ENCODE measurements at regions not wholly inside any gene's neighbourhood (a gene's known extent, or its start where the extent isn't known, plus 50 kb on each side); places are given as distances from the start of the nearest gene placed in this dataset.

DNA sequence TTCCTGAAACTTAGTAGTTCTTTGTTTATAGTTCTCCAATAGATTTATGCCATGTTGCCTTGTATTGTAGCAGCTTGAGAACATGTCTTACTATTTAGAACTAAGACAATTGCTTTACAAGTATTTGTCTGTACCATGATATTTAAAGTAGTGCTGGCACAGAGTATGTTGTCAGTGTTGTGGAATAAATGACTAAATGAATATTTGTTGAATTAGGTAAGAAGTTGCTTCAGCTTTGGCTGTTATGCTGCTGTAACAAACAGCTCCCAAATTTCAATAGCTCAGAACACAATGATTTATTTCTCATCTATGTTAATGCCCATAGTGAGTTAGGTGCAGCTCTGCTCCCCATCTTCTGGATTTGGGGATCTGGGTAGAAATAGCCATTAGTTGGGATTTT is 90.2 kb upstream of the VCAM1 start:
- DNase-seq (ENCODE audit: low read depth, low spot score) (no peak), FAIRE-seq (no peak)
- Histone ChIP-seq H3K36me3 (ENCODE audit: control insufficient read depth in 2 of 2, extremely low read depth in 1 of 2, insufficient read depth in 2 of 2, low read length in 2 of 2) (no peaks in the 10 kb centered on the region), H3K9ac (ENCODE audit: control insufficient read depth, extremely low read depth, insufficient read depth, low read length) (no peak overlapping the region), H3K27ac (ENCODE audit: control insufficient read depth, insufficient read depth, low read length) (no peak overlapping the region), H3K79me2 (ENCODE audit: control insufficient read depth, insufficient read depth, low read length) (no peaks in the 10 kb centered on the region), H3K4me1 (ENCODE audit: control insufficient read depth, extremely low read depth, insufficient read depth, low read length) (no peaks in the 10 kb centered on the region), H2AFZ (ENCODE audit: control insufficient read depth, low read length) (no peak overlapping the region), H3K9me3 (ENCODE audit: control insufficient read depth, low read depth, low read length) (no peaks in the 10 kb centered on the region), H3K4me3 (ENCODE audit: control insufficient read depth in 2 of 3, extremely low read depth in 1 of 3, insufficient read depth in 2 of 3, low read depth in 1 of 3, low read length in 3 of 3) (no peak overlapping the region), H3K9me1 (ENCODE audit: control insufficient read depth, extremely low read depth, insufficient read depth, low read length) (no peaks in the 10 kb centered on the region), H4K20me1 (ENCODE audit: control insufficient read depth, extremely low read depth, insufficient read depth, low read length) (no peaks in the 10 kb centered on the region), H3K27me3 (ENCODE audit: control insufficient read depth, extremely low read depth, insufficient read depth, low read length) (no peaks in the 10 kb centered on the region), H3K4me2 (ENCODE audit: control insufficient read depth, extremely low read depth, insufficient read depth, low read depth, low read length) (no peak overlapping the region)
- dilution Hi-C loops (cut with MboI; ENCODE audit: extremely low pct_ligation_motif_present, low sequenced_read_pairs) = no loop called here
- no peak for TF ChIP-seq EZH2 (IDR thresholded peaks at IDR 0.05; ENCODE audit: low read length)
- TF ChIP-seq, protein P1, sequence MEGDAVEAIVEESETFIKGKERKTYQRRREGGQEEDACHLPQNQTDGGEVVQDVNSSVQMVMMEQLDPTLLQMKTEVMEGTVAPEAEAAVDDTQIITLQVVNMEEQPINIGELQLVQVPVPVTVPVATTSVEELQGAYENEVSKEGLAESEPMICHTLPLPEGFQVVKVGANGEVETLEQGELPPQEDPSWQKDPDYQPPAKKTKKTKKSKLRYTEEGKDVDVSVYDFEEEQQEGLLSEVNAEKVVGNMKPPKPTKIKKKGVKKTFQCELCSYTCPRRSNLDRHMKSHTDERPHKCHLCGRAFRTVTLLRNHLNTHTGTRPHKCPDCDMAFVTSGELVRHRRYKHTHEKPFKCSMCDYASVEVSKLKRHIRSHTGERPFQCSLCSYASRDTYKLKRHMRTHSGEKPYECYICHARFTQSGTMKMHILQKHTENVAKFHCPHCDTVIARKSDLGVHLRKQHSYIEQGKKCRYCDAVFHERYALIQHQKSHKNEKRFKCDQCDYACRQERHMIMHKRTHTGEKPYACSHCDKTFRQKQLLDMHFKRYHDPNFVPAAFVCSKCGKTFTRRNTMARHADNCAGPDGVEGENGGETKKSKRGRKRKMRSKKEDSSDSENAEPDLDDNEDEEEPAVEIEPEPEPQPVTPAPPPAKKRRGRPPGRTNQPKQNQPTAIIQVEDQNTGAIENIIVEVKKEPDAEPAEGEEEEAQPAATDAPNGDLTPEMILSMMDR (optimal IDR thresholded peaks at IDR 0.05 in 1 of 3, IDR thresholded peaks at IDR 0.05 in 1 of 3, conservative IDR thresholded peaks at IDR 0.05 in 1 of 3; ENCODE audit: extremely low read depth in 1 of 3, insufficient read depth in 2 of 3, low read length in 3 of 3) = no peak

DNA sequence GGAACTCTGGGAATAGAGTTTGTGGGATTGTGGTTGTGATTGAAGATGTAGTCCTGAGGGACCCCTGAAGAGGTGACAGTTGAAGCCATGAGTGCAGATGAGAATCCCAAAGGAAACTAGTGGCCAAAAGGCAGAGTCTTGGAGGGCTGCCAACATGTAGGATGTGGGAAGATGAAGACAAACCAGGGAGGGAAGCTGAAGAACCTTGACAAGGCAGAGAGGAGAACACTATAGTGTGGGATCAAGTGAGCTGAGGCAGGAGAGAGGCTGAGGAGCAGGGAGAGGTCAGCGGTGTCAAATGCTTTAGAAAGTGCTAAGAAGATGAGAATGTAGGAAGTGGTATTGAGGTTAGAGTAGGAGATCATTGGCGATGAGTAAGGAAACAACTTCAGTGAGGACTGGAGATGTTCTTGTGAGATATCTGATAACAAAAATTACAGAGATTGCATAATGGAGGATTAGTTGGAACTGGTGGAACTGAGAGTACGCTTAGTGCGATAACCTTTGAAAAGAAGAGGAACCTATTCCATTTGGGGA is 88.5 kb upstream of the VCAM1 start:
- no peaks in the 10 kb centered on the region for H3K27me3 ChIP-seq (ENCODE audit: control insufficient read depth, extremely low read depth, insufficient read depth, low read length)
- no peaks in the 10 kb centered on the region for H3K9me1 ChIP-seq (ENCODE audit: control insufficient read depth, extremely low read depth, insufficient read depth, low read length)
- FAIRE-seq = no peak
- no peaks in the 10 kb centered on the region for H3K9me3 ChIP-seq (ENCODE audit: control insufficient read depth, low read depth, low read length)
- H3K4me3 ChIP-seq (ENCODE audit: control insufficient read depth in 2 of 3, extremely low read depth in 1 of 3, insufficient read depth in 2 of 3, low read depth in 1 of 3, low read length in 3 of 3) = no peak overlapping the region
- H3K79me2 ChIP-seq (ENCODE audit: control insufficient read depth, insufficient read depth, low read length) = no peaks in the 10 kb centered on the region
- H3K4me2 ChIP-seq (ENCODE audit: control insufficient read depth, extremely low read depth, insufficient read depth, low read depth, low read length) = no peak overlapping the region
- H4K20me1 ChIP-seq (ENCODE audit: control insufficient read depth, extremely low read depth, insufficient read depth, low read length) = no peaks in the 10 kb centered on the region
- H2AFZ ChIP-seq (ENCODE audit: control insufficient read depth, low read length) = no peak overlapping the region
- DNase-seq (ENCODE audit: low read depth, low spot score) = no peak
- H3K27ac ChIP-seq (ENCODE audit: control insufficient read depth, insufficient read depth, low read length) = no peak overlapping the region
- H3K4me1 ChIP-seq (ENCODE audit: control insufficient read depth, extremely low read depth, insufficient read depth, low read length) = no peaks in the 10 kb centered on the region
- H3K36me3 ChIP-seq (ENCODE audit: control insufficient read depth in 2 of 2, extremely low read depth in 1 of 2, insufficient read depth in 2 of 2, low read length in 2 of 2) = no peaks in the 10 kb centered on the region
- TF ChIP-seq, protein P1 (optimal IDR thresholded peaks at IDR 0.05 in 1 of 3, IDR thresholded peaks at IDR 0.05 in 1 of 3, conservative IDR thresholded peaks at IDR 0.05 in 1 of 3; ENCODE audit: extremely low read depth in 1 of 3, insufficient read depth in 2 of 3, low read length in 3 of 3) = no peak
- TF ChIP-seq EZH2 (IDR thresholded peaks at IDR 0.05; ENCODE audit: low read length) = no peak
- dilution Hi-C loops (cut with MboI; ENCODE audit: extremely low pct_ligation_motif_present, low sequenced_read_pairs) = no loop called here
- H3K9ac ChIP-seq (ENCODE audit: control insufficient read depth, extremely low read depth, insufficient read depth, low read length) = no peak overlapping the region

Data from keratinocyte (primary cell).